Trophoblast cell (in vitro differentiated cells and primary cell): ENCODE measurements at regions not wholly inside any gene's neighbourhood (a gene's known extent, or its start where the extent isn't known, plus 50 kb on each side); places are given as distances from the start of the nearest gene placed in this dataset.

Experiments
- DNase-seq, 2 donors: peaks; one replicate each; pipeline ENCODE4 v3.0.0-alpha.2; 2016
- H2AFZ ChIP-seq: 2 replicates; pipeline ENCODE4 v1.6.1; 2013; ENCODE audit warnings: low read length, moderate library complexity, mild to moderate bottlenecking; ENCODE audit not compliant: insufficient read depth, poor library complexity
- H2AK5ac ChIP-seq: 2 replicates; pipeline ENCODE4 v1.6.1; 2013; ENCODE audit warnings: mild to moderate bottlenecking, low read length
- H2BK120ac ChIP-seq: 2 replicates; pipeline ENCODE4 v1.6.1; 2013; ENCODE audit warnings: low read length, mild to moderate bottlenecking, moderate library complexity; ENCODE audit not compliant: insufficient read depth, poor library complexity
- H2BK12ac ChIP-seq: 2 replicates; pipeline ENCODE4 v1.6.1; 2013; ENCODE audit warnings: mild to moderate bottlenecking, low read length, moderate library complexity
- H2BK5ac ChIP-seq: 2 replicates; pipeline ENCODE4 v1.6.1; 2013; ENCODE audit warnings: low read length, low read depth, moderate library complexity, mild to moderate bottlenecking; ENCODE audit not compliant: poor library complexity
- H3K14ac ChIP-seq: 2 replicates; pipeline ENCODE4 v1.6.1; 2013; ENCODE audit warnings: mild to moderate bottlenecking, low read length
- H3K18ac ChIP-seq: 2 replicates; pipeline ENCODE4 v1.6.1; 2013; ENCODE audit warnings: mild to moderate bottlenecking, low read length
- H3K23ac ChIP-seq: 2 replicates; pipeline ENCODE4 v1.6.1; 2013; ENCODE audit warnings: low read length
- H3K27ac ChIP-seq: 2 replicates; pipeline ENCODE4 v1.5.1; 2013; ENCODE audit warnings: low read depth, mild to moderate bottlenecking, inconsistent platforms, low read length, moderate library complexity
- H3K27me3 ChIP-seq: 2 replicates; pipeline ENCODE4 v1.6.1; 2013; ENCODE audit warnings: inconsistent platforms, mild to moderate bottlenecking, low read length, moderate library complexity; ENCODE audit not compliant: insufficient read depth
- H3K36me3 ChIP-seq, 2 experiments: 1 replicate in 1 of 2; 2 replicates in 1 of 2; pipeline ENCODE4 v1.6.1; 2013; ENCODE audit warnings: low read length in 2 of 2, mild to moderate bottlenecking in 2 of 2, moderate library complexity in 1 of 2; ENCODE audit not compliant: insufficient read depth in 2 of 2, control insufficient read depth in 1 of 2
- H3K4ac ChIP-seq: 2 replicates; pipeline ENCODE4 v1.6.1; 2013; ENCODE audit warnings: low read depth, mild to moderate bottlenecking, low read length, moderate library complexity
- H3K4me1 ChIP-seq, 2 experiments: 1 replicate in 1 of 2; 2 replicates in 1 of 2; pipeline ENCODE4 v1.6.1; 2013; ENCODE audit warnings: low read length in 2 of 2, mild to moderate bottlenecking in 2 of 2, moderate library complexity in 1 of 2; ENCODE audit not compliant: insufficient read depth in 2 of 2, control insufficient read depth in 1 of 2
- H3K4me2 ChIP-seq: 2 replicates; pipeline ENCODE4 v1.6.1; 2013; ENCODE audit warnings: inconsistent platforms, mild to moderate bottlenecking, low read length, moderate library complexity
- H3K4me3 ChIP-seq: 2 replicates; pipeline ENCODE4 v1.5.1; 2013; ENCODE audit warnings: mild to moderate bottlenecking, low read depth, low read length, inconsistent platforms
- H3K79me1 ChIP-seq: one replicate; pipeline ENCODE4 v1.6.1; 2013; ENCODE audit warnings: low read length
- H3K79me2 ChIP-seq: 2 replicates; pipeline ENCODE4 v1.6.1; 2013; ENCODE audit warnings: low read length, mild to moderate bottlenecking; ENCODE audit not compliant: control insufficient read depth, insufficient read depth, poor library complexity
- H3K9ac ChIP-seq: 2 replicates; pipeline ENCODE4 v1.6.1; 2013; ENCODE audit warnings: mild to moderate bottlenecking, low read length
- H3K9me3 ChIP-seq: 2 replicates; pipeline ENCODE4 v1.6.1; 2013; ENCODE audit warnings: low read depth, mild to moderate bottlenecking, control low read depth, inconsistent platforms, low read length; ENCODE audit not compliant: insufficient read depth
- H4K12ac ChIP-seq: 2 replicates; pipeline ENCODE4 v1.6.1; 2013; ENCODE audit warnings: low read depth, mild to moderate bottlenecking, low read length, moderate library complexity
- H4K8ac ChIP-seq: 2 replicates; pipeline ENCODE4 v1.6.1; 2013; ENCODE audit warnings: low read depth, mild to moderate bottlenecking, low read length, moderate library complexity
- H4K91ac ChIP-seq: one replicate; pipeline ENCODE4 v1.6.1; 2013; ENCODE audit warnings: low read depth, mild to moderate bottlenecking, low read length, moderate library complexity
- whole genome bisulfite sequencing: extraction: QIAGEN DNeasy Blood & Tissue Kit; methylation state at CpG from one replicate; pipeline ENCODE4 v1.1.7; 2013; ENCODE audit warnings: missing lambda C conversion rate; ENCODE audit not compliant: insufficient read length, insufficient coverage; ENCODE audit errors: extremely low coverage; 5-methylcytosine and 5-hydroxymethylcytosine counted together

DNA sequence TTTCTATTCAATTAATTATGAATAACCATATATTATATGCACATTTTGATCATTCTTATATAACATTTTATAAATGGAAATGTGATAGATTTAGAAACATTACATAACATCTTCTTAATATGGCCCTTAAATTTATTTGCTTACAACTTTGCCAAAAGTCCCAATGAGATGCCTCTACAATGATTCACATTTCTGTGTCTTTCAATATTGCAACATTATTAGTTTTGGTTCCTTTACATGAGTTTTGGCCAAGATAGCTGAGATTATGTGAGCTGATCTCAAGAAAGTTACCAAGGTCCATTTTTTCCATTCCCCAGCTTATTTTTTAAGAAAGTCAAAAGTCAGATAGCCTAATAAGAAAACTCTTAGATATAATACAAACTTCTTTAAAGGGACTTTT is 361.2 kb downstream of the PCDH7 start:
- Histone ChIP-seq H2AK5ac (no peak overlapping the region), H3K4me1 (no peaks in the 10 kb centered on the region), H3K79me2 (no peaks in the 10 kb centered on the region), H4K8ac (no peak overlapping the region), H4K12ac (no peak overlapping the region), H3K18ac (no peak overlapping the region), H3K4me2 (no peak overlapping the region), H3K36me3 (no peaks in the 10 kb centered on the region), H3K9me3 (no peaks in the 10 kb centered on the region), H4K91ac (no peak overlapping the region), H3K4ac (no peak overlapping the region), H3K23ac (no peak overlapping the region), H2BK120ac (no peak overlapping the region), H3K9ac (no peak overlapping the region), H3K27ac (no peak overlapping the region), H2BK12ac (no peak overlapping the region), H2BK5ac (no peak overlapping the region), H3K4me3 (no peak overlapping the region), H3K14ac (no peak overlapping the region), H3K79me1 (no peaks in the 10 kb centered on the region), H2AFZ (no peak overlapping the region), H3K27me3 (no peaks in the 10 kb centered on the region)
- DNase-seq, result no peak

DNA sequence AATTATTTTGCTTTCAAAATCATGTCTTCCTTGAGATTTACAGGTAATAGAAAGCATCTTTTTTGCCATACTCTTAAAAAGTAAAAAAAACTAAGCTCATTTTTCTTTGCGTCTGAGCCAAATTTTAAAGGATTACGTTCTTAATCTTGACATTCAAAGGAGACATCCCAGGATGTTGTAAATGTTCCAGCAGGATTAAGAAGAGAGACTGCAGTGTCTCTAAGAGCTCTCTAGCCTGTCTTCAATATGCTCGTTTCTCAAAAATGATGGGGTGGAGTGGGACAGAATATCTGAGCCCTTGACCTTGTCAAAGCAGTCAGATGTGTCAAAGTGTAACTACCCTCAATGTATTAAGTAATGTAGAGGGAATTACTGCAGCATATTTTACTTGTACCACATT is 363.3 kb downstream of the PCDH7 start:
- Histone ChIP-seq H3K36me3 (no peaks in the 10 kb centered on the region), H4K12ac (no peak overlapping the region), H4K8ac (no peak overlapping the region), H2BK120ac (no peak overlapping the region), H3K4me2 (no peak overlapping the region), H2AK5ac (no peak overlapping the region), H3K23ac (no peak overlapping the region), H3K9me3 (no peaks in the 10 kb centered on the region), H4K91ac (no peak overlapping the region), H3K18ac (no peak overlapping the region), H2BK5ac (no peak overlapping the region), H3K4ac (no peak overlapping the region), H2AFZ (no peak overlapping the region), H3K79me2 (no peaks in the 10 kb centered on the region), H3K79me1 (no peaks in the 10 kb centered on the region), H3K27ac (no peak overlapping the region), H3K14ac (no peak overlapping the region), H3K27me3 (no peaks in the 10 kb centered on the region), H3K4me1 (no peaks in the 10 kb centered on the region), H3K4me3 (no peak overlapping the region), H2BK12ac (no peak overlapping the region), H3K9ac (no peak overlapping the region)
- no CpG with 5 or more reads among the region's 3 CpGs for WGBS
- DNase-seq, result no peak

DNA sequence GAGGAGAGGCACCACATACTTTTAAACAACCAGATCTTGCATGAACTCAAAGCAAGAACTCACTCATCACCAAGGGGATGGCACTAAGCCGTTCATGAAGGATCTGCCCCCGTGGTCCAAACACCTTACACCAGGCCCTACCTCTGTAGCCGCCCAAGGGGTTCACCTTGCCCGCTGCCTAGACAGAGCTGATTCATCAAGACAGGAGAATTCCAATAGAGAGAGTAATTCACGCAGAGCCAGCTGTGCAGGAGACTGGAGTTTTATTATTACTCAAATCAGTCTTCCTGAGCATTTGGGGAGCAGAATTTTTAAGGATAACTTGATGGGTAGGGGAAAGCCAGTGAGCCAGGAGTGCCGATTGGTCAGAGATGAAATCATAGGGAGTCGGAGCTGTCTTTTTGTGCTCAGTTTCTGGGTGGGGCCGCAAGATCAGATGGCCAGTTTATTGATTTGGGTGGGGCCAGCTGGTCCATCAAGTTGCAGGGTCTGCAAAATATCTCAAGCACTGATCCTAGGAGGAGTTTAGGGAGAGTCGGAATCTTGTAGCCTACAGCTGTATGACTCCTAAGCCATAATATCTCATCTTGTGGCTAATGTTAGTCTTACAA is 364.7 kb downstream of the PCDH7 start:
- no peak for DNase-seq
- WGBS, result no CpG with 5 or more reads among the region's 9 CpGs

DNA sequence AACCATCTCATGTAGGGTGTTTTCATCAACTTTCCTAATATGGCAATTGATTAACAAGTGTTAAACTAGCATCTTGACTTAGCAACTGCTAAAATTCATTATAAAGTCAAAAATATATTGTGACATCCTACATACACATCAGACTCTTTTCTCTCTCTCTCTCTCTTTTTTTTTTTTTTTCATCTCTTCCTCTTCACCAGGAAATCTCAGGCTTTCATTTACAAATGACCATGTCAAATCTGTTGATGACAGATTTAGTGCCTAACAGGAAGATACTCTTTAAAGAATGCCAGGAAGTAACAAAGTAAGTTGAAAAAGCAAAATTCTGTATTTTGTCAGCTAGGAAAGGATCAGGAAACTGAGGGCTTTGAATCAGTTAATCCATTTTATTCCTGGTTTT is 365.5 kb downstream of the PCDH7 start:
- H3K9me3 ChIP-seq, result no peaks in the 10 kb centered on the region
- H3K4me2 ChIP-seq, result no peak overlapping the region
- H2AFZ ChIP-seq, result no peak overlapping the region
- no peak overlapping the region for H4K91ac ChIP-seq
- no peak overlapping the region for H4K8ac ChIP-seq
- H3K4me3 ChIP-seq, result no peak overlapping the region
- no peak overlapping the region for H2BK12ac ChIP-seq
- no peak for DNase-seq
- no peak overlapping the region for H3K4ac ChIP-seq
- no peak overlapping the region for H3K9ac ChIP-seq
- H3K23ac ChIP-seq, result no peak overlapping the region
- no peaks in the 10 kb centered on the region for H3K79me1 ChIP-seq
- H3K79me2 ChIP-seq, result no peaks in the 10 kb centered on the region
- H2AK5ac ChIP-seq, result no peak overlapping the region
- no peak overlapping the region for H3K27ac ChIP-seq
- no peaks in the 10 kb centered on the region for H3K4me1 ChIP-seq
- no peak overlapping the region for H2BK5ac ChIP-seq
- H3K27me3 ChIP-seq, result no peaks in the 10 kb centered on the region
- H2BK120ac ChIP-seq, result no peak overlapping the region
- no peak overlapping the region for H3K14ac ChIP-seq
- no peak overlapping the region for H4K12ac ChIP-seq
- H3K18ac ChIP-seq, result no peak overlapping the region
- no peaks in the 10 kb centered on the region for H3K36me3 ChIP-seq

More for the DNA sequence above, 364.7 kb downstream of the PCDH7 start:
- no peak overlapping the region for H2AFZ ChIP-seq
- H3K23ac ChIP-seq, result no peak overlapping the region
- no peaks in the 10 kb centered on the region for H3K4me1 ChIP-seq
- H3K79me2 ChIP-seq, result no peaks in the 10 kb centered on the region
- H2AK5ac ChIP-seq, result no peak overlapping the region
- H4K8ac ChIP-seq, result no peak overlapping the region
- no peak overlapping the region for H2BK12ac ChIP-seq
- no peak overlapping the region for H2BK5ac ChIP-seq
- no peaks in the 10 kb centered on the region for H3K79me1 ChIP-seq
- no peak overlapping the region for H3K27ac ChIP-seq
- no peak overlapping the region for H3K9ac ChIP-seq
- no peak overlapping the region for H4K91ac ChIP-seq
- no peak overlapping the region for H3K4me3 ChIP-seq
- no peak overlapping the region for H3K4ac ChIP-seq
- no peak overlapping the region for H3K14ac ChIP-seq
- H3K18ac ChIP-seq, result no peak overlapping the region
- H3K9me3 ChIP-seq, result no peaks in the 10 kb centered on the region
- no peak overlapping the region for H3K4me2 ChIP-seq
- H3K27me3 ChIP-seq, result no peaks in the 10 kb centered on the region
- no peak overlapping the region for H4K12ac ChIP-seq
- no peak overlapping the region for H2BK120ac ChIP-seq
- H3K36me3 ChIP-seq, result no peaks in the 10 kb centered on the region
